Astrocyte (in vitro differentiated cells and primary cell): ENCODE measurements at regions not wholly inside any gene's neighbourhood (a gene's known extent, or its start where the extent isn't known, plus 50 kb on each side); places are given as distances from the start of the nearest gene placed in this dataset.

Experiments
- CTCF ChIP-seq: IDR thresholded peaks from 2 replicates; pipeline ENCODE4 v1.5.1; 2011; ENCODE audit warnings: low read depth, mild to moderate bottlenecking, inconsistent platforms, low read length, moderate library complexity; ENCODE audit not compliant: insufficient read depth
- EZH2 ChIP-seq: IDR thresholded peaks from 2 replicates; pipeline ENCODE4 v1.6.1; 2012; ENCODE audit warnings: mild to moderate bottlenecking, low read length, inconsistent platforms; ENCODE audit not compliant: insufficient read depth

DNA sequence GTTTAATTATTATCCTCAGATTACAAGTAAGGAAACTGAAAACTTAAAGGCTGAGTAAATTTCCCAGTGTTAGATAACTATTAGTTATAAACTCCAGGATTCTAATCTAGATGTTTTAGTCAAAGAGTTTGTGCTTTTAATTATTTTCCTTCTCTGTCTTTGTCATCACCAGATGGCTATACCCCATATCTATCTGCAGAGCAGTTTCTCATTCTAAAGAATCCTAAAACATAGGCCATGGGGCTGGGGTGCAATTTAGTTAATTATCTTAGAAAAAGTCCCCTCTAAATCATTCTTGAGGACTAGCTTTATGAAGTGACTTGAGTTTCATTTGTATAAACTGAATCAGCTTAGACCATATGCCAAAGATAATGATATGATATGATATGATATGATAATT is 556.3 kb upstream of the ANO5 start:
- no peak for TF ChIP-seq EZH2
- TF ChIP-seq CTCF = no peak
